HepG2 (cell line): ENCODE measurements at regions not wholly inside any gene's neighbourhood (a gene's known extent, or its start where the extent isn't known, plus 50 kb on each side); places are given as distances from the start of the nearest gene placed in this dataset.
A peak's percentile ranks its signal among the peaks of the same experiment; 100 is the strongest.

Source experiments
- CREBL2 ChIP-seq: sonication (generic); formaldehyde crosslinking; IDR thresholded peaks from 2 replicates; pipeline ENCODE4 v1.8.1; 2023; ENCODE audit warnings: missing genetic modification reagents, mild to moderate bottlenecking, borderline replicate concordance
- FOXK2 ChIP-seq: fragments of 450-650 bp; IDR thresholded peaks from 2 replicates; pipeline ENCODE4 v1.6.1; 2016
- MEF2D ChIP-seq: sonication (generic); formaldehyde crosslinking; IDR thresholded peaks from 2 replicates; pipeline ENCODE4 v1.5.1; 2020; ENCODE audit warnings: mild to moderate bottlenecking, missing genetic modification reagents
- PCBP2 ChIP-seq: fragments of 200-400 bp; formaldehyde crosslinking; optimal IDR thresholded peaks from 2 replicates; pipeline ENCODE3; 2018; ENCODE audit warnings: low read length, low read depth; ENCODE audit not compliant: poor library complexity, severe bottlenecking
- SATB2 ChIP-seq: sonication (generic); formaldehyde crosslinking; IDR thresholded peaks from 2 replicates; pipeline ENCODE4 v1.5.0; 2020; ENCODE audit warnings: missing genetic modification reagents
- SKI ChIP-seq: fragments of 450-650 bp; IDR thresholded peaks from one replicate; pipeline ENCODE4 v1.6.1; 2018; ENCODE audit warnings: mild to moderate bottlenecking; ENCODE audit not compliant: partially characterized antibody
- SOX13 ChIP-seq, 3 experiments: fragments of 450-650 bp in 1 of 3; sonication (generic) in 1 of 3; formaldehyde crosslinking in 1 of 3; IDR thresholded peaks in 2 of 3; conservative IDR thresholded peaks in 1 of 3; 2 replicates each; pipeline versions ENCODE4 v1.5.0 to v1.6.1; 2016 to 2020; ENCODE audit warnings: antibody characterized with exemption in 1 of 3, mild to moderate bottlenecking in 1 of 3, missing compliant biosample characterization in 1 of 3, missing genetic modification reagents in 1 of 3, moderate library complexity in 1 of 3
- TSC22D2 ChIP-seq: sonication (generic); formaldehyde crosslinking; IDR thresholded peaks from 2 replicates; pipeline ENCODE4 v1.5.1; 2020; ENCODE audit warnings: missing genetic modification reagents, mild to moderate bottlenecking, borderline replicate concordance
- U2AF1 ChIP-seq: fragments of 200-400 bp; formaldehyde crosslinking; optimal IDR thresholded peaks from 2 replicates; pipeline ENCODE3; 2017; ENCODE audit warnings: mild to moderate bottlenecking, low read depth, low read length
- ZBTB2 ChIP-seq: sonication (generic); formaldehyde crosslinking; IDR thresholded peaks from 2 replicates; pipeline ENCODE4 v1.8.0; 2022; ENCODE audit warnings: low read depth, missing genetic modification reagents
- ZC3H13 ChIP-seq: sonication (generic); formaldehyde crosslinking; IDR thresholded peaks from 2 replicates; pipeline ENCODE4 v1.8.1; 2023; ENCODE audit warnings: mild to moderate bottlenecking, missing genetic modification reagents, moderate library complexity
- ZNF264 ChIP-seq: sonication (generic); formaldehyde crosslinking; IDR thresholded peaks from 2 replicates; pipeline ENCODE4 v1.4.0; 2020; ENCODE audit warnings: missing genetic modification reagents
- ZNF30 ChIP-seq: sonication (generic); formaldehyde crosslinking; IDR thresholded peaks from 2 replicates; pipeline ENCODE4 v1.5.0; 2020; ENCODE audit warnings: mild to moderate bottlenecking, missing genetic modification reagents
- ZNF34 ChIP-seq: sonication (generic); formaldehyde crosslinking; IDR thresholded peaks from 2 replicates; pipeline ENCODE4 v1.4.0; 2020; ENCODE audit warnings: mild to moderate bottlenecking, missing genetic modification reagents, borderline replicate concordance
- ZNF672 ChIP-seq: sonication (generic); formaldehyde crosslinking; IDR thresholded peaks from 2 replicates; pipeline ENCODE4 v1.8.1; 2022; ENCODE audit warnings: missing genetic modification reagents
- ZNF704 ChIP-seq: sonication (generic); formaldehyde crosslinking; IDR thresholded peaks from 2 replicates; pipeline ENCODE4 v1.8.1; 2023; ENCODE audit warnings: mild to moderate bottlenecking, inconsistent platforms, moderate library complexity, missing genetic modification reagents, borderline replicate concordance
- TF ChIP-seq, protein P1 (sequence below): sonication (generic); formaldehyde crosslinking; conservative IDR thresholded peaks from 2 replicates; pipeline ENCODE4 v1.8.0; 2022; ENCODE audit warnings: mild to moderate bottlenecking, moderate library complexity, missing genetic modification reagents
- TF ChIP-seq, protein P2 (sequence below): sonication (generic); formaldehyde crosslinking; conservative IDR thresholded peaks from 2 replicates; pipeline ENCODE4 v1.4.0; 2020; ENCODE audit warnings: missing genetic modification reagents
- TF ChIP-seq, protein P3 (sequence below): sonication (generic); formaldehyde crosslinking; IDR thresholded peaks from 2 replicates; pipeline ENCODE4 v1.8.0; 2022; ENCODE audit warnings: missing genetic modification reagents, mild to moderate bottlenecking, moderate library complexity, borderline replicate concordance

DNA sequence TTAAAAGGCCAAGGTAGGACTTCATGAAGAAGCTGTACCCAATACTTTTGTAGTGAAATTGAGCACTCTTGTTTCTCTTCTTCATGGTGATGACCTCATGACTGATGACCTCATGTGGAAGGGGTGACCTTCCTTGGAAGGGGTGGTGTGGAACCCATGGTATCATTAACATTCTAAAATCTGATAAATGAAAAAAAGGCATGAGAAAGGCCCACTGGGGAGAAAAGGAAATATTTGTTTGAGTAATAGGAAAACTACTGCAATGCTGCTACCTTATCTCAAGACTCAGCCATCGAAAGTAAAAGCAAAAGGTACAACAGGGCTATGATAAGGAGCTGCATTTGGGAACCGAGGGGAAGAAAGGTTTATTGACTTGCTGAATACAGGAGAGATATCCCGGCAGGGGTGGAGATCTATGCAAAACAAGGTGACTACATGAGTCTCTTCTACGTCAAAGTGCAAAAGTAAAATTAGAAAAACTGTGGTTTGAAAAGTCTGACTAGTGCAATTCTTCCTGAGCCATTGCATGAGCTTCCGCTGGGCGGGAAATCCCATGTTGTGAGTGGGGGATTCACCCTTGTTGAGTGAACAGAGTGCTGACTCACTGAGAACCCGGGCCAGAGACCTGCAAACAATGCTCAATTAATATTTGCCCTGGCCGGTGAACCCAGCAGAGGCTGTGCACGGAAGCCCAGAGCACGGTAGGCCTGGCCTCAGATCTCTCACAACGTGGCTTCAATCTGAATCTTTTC is 138.9 kb upstream of the RFC3 start (continued):
- peak; percentile 94; the same call in 1 of the 2 replicates for TF ChIP-seq SATB2
- no peak for TF ChIP-seq SKI
- TF ChIP-seq U2AF1, result no peak
- TF ChIP-seq, protein P1, sequence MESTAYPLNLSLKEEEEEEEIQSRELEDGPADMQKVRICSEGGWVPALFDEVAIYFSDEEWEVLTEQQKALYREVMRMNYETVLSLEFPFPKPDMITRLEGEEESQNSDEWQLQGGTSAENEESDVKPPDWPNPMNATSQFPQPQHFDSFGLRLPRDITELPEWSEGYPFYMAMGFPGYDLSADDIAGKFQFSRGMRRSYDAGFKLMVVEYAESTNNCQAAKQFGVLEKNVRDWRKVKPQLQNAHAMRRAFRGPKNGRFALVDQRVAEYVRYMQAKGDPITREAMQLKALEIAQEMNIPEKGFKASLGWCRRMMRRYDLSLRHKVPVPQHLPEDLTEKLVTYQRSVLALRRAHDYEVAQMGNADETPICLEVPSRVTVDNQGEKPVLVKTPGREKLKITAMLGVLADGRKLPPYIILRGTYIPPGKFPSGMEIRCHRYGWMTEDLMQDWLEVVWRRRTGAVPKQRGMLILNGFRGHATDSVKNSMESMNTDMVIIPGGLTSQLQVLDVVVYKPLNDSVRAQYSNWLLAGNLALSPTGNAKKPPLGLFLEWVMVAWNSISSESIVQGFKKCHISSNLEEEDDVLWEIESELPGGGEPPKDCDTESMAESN (CRISPR knock-in tag), result no peak
- TF ChIP-seq, protein P2, sequence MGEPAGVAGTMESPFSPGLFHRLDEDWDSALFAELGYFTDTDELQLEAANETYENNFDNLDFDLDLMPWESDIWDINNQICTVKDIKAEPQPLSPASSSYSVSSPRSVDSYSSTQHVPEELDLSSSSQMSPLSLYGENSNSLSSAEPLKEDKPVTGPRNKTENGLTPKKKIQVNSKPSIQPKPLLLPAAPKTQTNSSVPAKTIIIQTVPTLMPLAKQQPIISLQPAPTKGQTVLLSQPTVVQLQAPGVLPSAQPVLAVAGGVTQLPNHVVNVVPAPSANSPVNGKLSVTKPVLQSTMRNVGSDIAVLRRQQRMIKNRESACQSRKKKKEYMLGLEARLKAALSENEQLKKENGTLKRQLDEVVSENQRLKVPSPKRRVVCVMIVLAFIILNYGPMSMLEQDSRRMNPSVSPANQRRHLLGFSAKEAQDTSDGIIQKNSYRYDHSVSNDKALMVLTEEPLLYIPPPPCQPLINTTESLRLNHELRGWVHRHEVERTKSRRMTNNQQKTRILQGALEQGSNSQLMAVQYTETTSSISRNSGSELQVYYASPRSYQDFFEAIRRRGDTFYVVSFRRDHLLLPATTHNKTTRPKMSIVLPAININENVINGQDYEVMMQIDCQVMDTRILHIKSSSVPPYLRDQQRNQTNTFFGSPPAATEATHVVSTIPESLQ (CRISPR knock-in tag), result 0 out of 2 replicates have a peak, but pooled peaks have one; percentile 83
- TF ChIP-seq TSC22D2 (CRISPR knock-in tag), result no peak
- peak; percentile 58; the same call in 1 of the 2 replicates for TF ChIP-seq SOX13 (IDR thresholded peaks at IDR 0.05)
- TF ChIP-seq SOX13 (CRISPR knock-in tag; conservative IDR thresholded peaks at IDR 0.05 in 1 of 2, IDR thresholded peaks at IDR 0.05 in 1 of 2), result peak in 1 of 2 experiments; percentile 86; a peak in 2 of 4 replicates
- no peak for TF ChIP-seq FOXK2
- TF ChIP-seq ZNF30, result no peak
- TF ChIP-seq ZC3H13, result peak; percentile 87
- no peak for TF ChIP-seq PCBP2
- no peak for TF ChIP-seq ZNF672
- TF ChIP-seq ZNF34, result no peak
- TF ChIP-seq ZBTB2 (CRISPR knock-in tag), result peak; percentile 65; the same call in 1 of the 2 replicates
- peak; percentile 94 for TF ChIP-seq ZNF264 (CRISPR knock-in tag)
- TF ChIP-seq ZNF704, result no peak
- peak; percentile 80; the same call in 1 of the 2 replicates for TF ChIP-seq CREBL2
- TF ChIP-seq, protein P3, sequence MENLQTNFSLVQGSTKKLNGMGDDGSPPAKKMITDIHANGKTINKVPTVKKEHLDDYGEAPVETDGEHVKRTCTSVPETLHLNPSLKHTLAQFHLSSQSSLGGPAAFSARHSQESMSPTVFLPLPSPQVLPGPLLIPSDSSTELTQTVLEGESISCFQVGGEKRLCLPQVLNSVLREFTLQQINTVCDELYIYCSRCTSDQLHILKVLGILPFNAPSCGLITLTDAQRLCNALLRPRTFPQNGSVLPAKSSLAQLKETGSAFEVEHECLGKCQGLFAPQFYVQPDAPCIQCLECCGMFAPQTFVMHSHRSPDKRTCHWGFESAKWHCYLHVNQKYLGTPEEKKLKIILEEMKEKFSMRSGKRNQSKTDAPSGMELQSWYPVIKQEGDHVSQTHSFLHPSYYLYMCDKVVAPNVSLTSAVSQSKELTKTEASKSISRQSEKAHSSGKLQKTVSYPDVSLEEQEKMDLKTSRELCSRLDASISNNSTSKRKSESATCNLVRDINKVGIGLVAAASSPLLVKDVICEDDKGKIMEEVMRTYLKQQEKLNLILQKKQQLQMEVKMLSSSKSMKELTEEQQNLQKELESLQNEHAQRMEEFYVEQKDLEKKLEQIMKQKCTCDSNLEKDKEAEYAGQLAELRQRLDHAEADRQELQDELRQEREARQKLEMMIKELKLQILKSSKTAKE (CRISPR knock-in tag), result peak; percentile 62; the same call in 1 of the 2 replicates
- TF ChIP-seq MEF2D, result peak; percentile 74
